Liver (tissue), 8 donors: ENCODE measurements at regions not wholly inside any gene's neighbourhood (a gene's known extent, or its start where the extent isn't known, plus 50 kb on each side); places are given as distances from the start of the nearest gene placed in this dataset.

Experiments used
- DNase-seq: peaks from one replicate; pipeline ENCODE4 v3.0.0-alpha.2; 2017; ENCODE audit warnings: low spot score
- H3K27ac ChIP-seq, 2 donors: one replicate each; pipeline ENCODE4 v1.7.0; 2013; ENCODE audit warnings: inconsistent platforms in 2 of 2, low read length in 2 of 2, control low read depth in 1 of 2, low read depth in 1 of 2, mild to moderate bottlenecking in 1 of 2
- H3K27me3 ChIP-seq, 4 donors: one replicate each; pipeline versions ENCODE4 v1.6.1 to v1.7.0; 2013; ENCODE audit warnings: low read length in 3 of 4, inconsistent platforms in 1 of 4, mild to moderate bottlenecking in 1 of 4, moderate library complexity in 1 of 4; ENCODE audit not compliant: control insufficient read depth in 4 of 4, insufficient read depth in 4 of 4
- H3K36me3 ChIP-seq, 4 donors: one replicate each; pipeline versions ENCODE4 v1.6.1 to v1.7.0; 2013; ENCODE audit warnings: low read length in 3 of 4, mild to moderate bottlenecking in 3 of 4, low read depth in 1 of 4, moderate library complexity in 1 of 4; ENCODE audit not compliant: control insufficient read depth in 4 of 4, insufficient read depth in 3 of 4
- H3K4me1 ChIP-seq, 4 donors: one replicate each; pipeline versions ENCODE4 v1.6.1 to v1.7.0; 2013; ENCODE audit warnings: low read length in 3 of 4, mild to moderate bottlenecking in 3 of 4, moderate library complexity in 1 of 4; ENCODE audit not compliant: control insufficient read depth in 4 of 4, insufficient read depth in 4 of 4
- H3K4me3 ChIP-seq, 3 donors: one replicate each; pipeline versions ENCODE4 v1.6.1 to v1.7.0; 2013; ENCODE audit warnings: low read length in 3 of 3, control low read depth in 1 of 3, low read depth in 1 of 3, mild to moderate bottlenecking in 1 of 3
- H3K9ac ChIP-seq, 2 donors: one replicate each; pipeline ENCODE4 v1.7.0; 2013; ENCODE audit warnings: low read length in 2 of 2, mild to moderate bottlenecking in 2 of 2, moderate library complexity in 2 of 2, control low read depth in 1 of 2, low read depth in 1 of 2
- H3K9me3 ChIP-seq, 4 donors: one replicate each; pipeline versions ENCODE4 v1.6.1 to v1.7.0; 2013; ENCODE audit warnings: low read length in 3 of 4; ENCODE audit not compliant: control insufficient read depth in 4 of 4
- EGR1 ChIP-seq, 2 donors: IDR thresholded peaks; 2 replicates each; pipeline ENCODE4 v1.6.1; 2016 to 2018; ENCODE audit warnings: antibody characterized with exemption in 2 of 2, low read depth in 2 of 2
- FOXA1 ChIP-seq: IDR thresholded peaks from 2 replicates; pipeline ENCODE4 v1.6.1; 2016; ENCODE audit warnings: antibody characterized with exemption
- FOXA2 ChIP-seq: IDR thresholded peaks from 2 replicates; pipeline ENCODE4 v1.6.1; 2016; ENCODE audit warnings: antibody characterized with exemption
- GABPA ChIP-seq, 2 donors: IDR thresholded peaks in 1 of 2; conservative IDR thresholded peaks in 1 of 2; 2 replicates each; pipeline ENCODE4 v1.6.1; 2016; ENCODE audit warnings: antibody characterized with exemption in 2 of 2, mild to moderate bottlenecking in 1 of 2, moderate library complexity in 1 of 2
- HNF4A ChIP-seq, 2 donors: conservative IDR thresholded peaks; 2 replicates each; pipeline ENCODE4 v1.6.1; 2016; ENCODE audit warnings: antibody characterized with exemption in 2 of 2, mild to moderate bottlenecking in 2 of 2
- HNF4G ChIP-seq: IDR thresholded peaks from 2 replicates; pipeline ENCODE4 v1.6.1; 2016; ENCODE audit warnings: antibody characterized with exemption
- JUND ChIP-seq, 2 donors: IDR thresholded peaks; 2 replicates each; pipeline ENCODE4 v1.6.1; 2016; ENCODE audit warnings: antibody characterized with exemption in 2 of 2
- NR2F2 ChIP-seq: IDR thresholded peaks from 2 replicates; pipeline ENCODE4 v1.6.1; 2016; ENCODE audit warnings: antibody characterized with exemption
- RXRA ChIP-seq, 2 donors: IDR thresholded peaks; 2 replicates each; pipeline ENCODE4 v1.6.1; 2017 to 2018; ENCODE audit warnings: antibody characterized with exemption in 2 of 2, mild to moderate bottlenecking in 1 of 2
- SP1 ChIP-seq: IDR thresholded peaks from 2 replicates; pipeline ENCODE4 v1.6.1; 2018; ENCODE audit warnings: antibody characterized with exemption, mild to moderate bottlenecking
- TAF1 ChIP-seq: conservative IDR thresholded peaks from 2 replicates; pipeline ENCODE4 v1.6.1; 2016; ENCODE audit warnings: antibody characterized with exemption, mild to moderate bottlenecking
- YY1 ChIP-seq: IDR thresholded peaks from 2 replicates; pipeline ENCODE4 v1.6.1; 2016; ENCODE audit warnings: antibody characterized with exemption, mild to moderate bottlenecking
- WGBS: extraction: QIAGEN DNeasy Blood & Tissue Kit; methylation state at CpG from one replicate; pipeline ENCODE4 v1.1.7; 2013; 5-methylcytosine and 5-hydroxymethylcytosine counted together
- TF ChIP-seq, protein P1 (sequence below): IDR thresholded peaks from 2 replicates; pipeline ENCODE4 v1.6.1; 2016; ENCODE audit warnings: antibody characterized with exemption
- TF ChIP-seq, protein P2 (sequence below): IDR thresholded peaks from 2 replicates; pipeline ENCODE4 v1.6.1; 2016; ENCODE audit warnings: antibody characterized with exemption, mild to moderate bottlenecking
- TF ChIP-seq, protein P3 (sequence below): IDR thresholded peaks from 2 replicates; pipeline ENCODE4 v1.6.1; 2016; ENCODE audit warnings: antibody characterized with exemption
- TF ChIP-seq, protein P4 (sequence below): fragments of 150-350 bp; IDR thresholded peaks from 2 replicates; pipeline ENCODE4 v1.5.1; 2017; ENCODE audit warnings: improper control_type of control experiment, low read depth, low read length; ENCODE audit not compliant: missing input control
- TF ChIP-seq, protein P5 (sequence below): IDR thresholded peaks from 2 replicates; pipeline ENCODE4 v1.6.1; 2016; ENCODE audit warnings: antibody characterized with exemption
- donor health status: healthy.
- donor health status: healthy.
- donor health status: healthy.
- donor health status: healthy.
- donor health status: healthy.

DNA sequence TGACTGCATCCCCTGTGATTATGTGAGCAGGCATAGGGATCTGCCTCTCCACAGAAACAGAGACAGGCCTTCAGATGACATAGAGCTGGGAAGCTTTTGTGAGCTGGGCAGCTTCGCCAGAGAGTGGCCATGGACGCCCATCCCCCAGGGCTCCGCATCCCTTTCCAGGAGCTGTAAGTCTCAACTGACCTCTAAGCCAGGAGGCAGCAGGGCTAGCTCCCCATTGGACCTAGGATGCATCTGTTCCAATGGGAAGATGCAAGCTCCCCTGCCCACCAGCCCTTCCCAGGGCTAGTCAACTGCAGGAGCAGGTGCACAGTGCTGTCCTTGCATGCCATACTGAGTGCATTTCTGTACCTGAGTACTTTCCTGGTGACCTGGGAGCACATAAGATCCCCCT, 663.6 kb downstream of the RNF144B start:
- Histone ChIP-seq H3K9ac (no peak overlapping the region), H3K9me3 (no peaks in the 10 kb centered on the region), H3K36me3 (no peaks in the 10 kb centered on the region), H3K4me3 (no peak overlapping the region), H3K27me3 (no peaks in the 10 kb centered on the region), H3K27ac (no peak overlapping the region), H3K4me1 (no peaks in the 10 kb centered on the region)
- TF ChIP-seq RXRA (IDR thresholded peaks at IDR 0.05): no peak
- WGBS: 82% methylated on average over 3 of the region's 3 CpGs
- DNase-seq: no peak

DNA sequence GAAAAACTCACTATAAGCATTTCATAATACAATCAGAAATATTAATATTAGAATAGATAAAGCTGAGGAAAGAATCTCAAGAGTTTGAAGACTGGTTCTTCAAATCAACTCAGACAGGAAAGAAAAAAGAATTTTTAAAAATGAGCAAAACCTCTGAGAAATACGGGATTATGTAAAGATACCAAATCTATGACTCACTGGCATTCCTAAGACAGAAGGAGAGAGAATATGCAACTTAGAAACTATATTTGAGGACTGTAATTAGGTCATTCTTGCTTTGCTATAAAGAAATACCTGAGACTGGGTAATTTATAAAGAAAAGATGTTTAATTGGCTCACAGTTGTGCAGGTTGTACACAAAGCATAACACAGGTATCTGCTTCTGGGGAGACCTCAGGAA, 665.1 kb downstream of the RNF144B start:
- no peak overlapping the region for H3K27ac ChIP-seq
- WGBS: 55% methylated on average over 1 of the region's 1 CpG
- no peaks in the 10 kb centered on the region for H3K36me3 ChIP-seq
- H3K4me3 ChIP-seq: no peak overlapping the region
- no peaks in the 10 kb centered on the region for H3K27me3 ChIP-seq
- DNase-seq: no peak
- no peak overlapping the region for H3K9ac ChIP-seq
- H3K4me1 ChIP-seq: no peaks in the 10 kb centered on the region
- TF ChIP-seq GABPA (IDR thresholded peaks at IDR 0.05 in 1 of 2, conservative IDR thresholded peaks at IDR 0.05 in 1 of 2) (no peak), NR2F2 (no peak), RXRA (IDR thresholded peaks at IDR 0.05) (no peak), TAF1 (no peak), HNF4G (no peak), JUND (IDR thresholded peaks at IDR 0.05) (no peak), HNF4A (conservative IDR thresholded peaks at IDR 0.05) (no peak), EGR1 (IDR thresholded peaks at IDR 0.05; ENCODE audit: low read depth in 2 of 2) (no peak), FOXA1 (no peak), SP1 (no peak), FOXA2 (no peak), YY1 (no peak)
- TF ChIP-seq, protein P1, sequence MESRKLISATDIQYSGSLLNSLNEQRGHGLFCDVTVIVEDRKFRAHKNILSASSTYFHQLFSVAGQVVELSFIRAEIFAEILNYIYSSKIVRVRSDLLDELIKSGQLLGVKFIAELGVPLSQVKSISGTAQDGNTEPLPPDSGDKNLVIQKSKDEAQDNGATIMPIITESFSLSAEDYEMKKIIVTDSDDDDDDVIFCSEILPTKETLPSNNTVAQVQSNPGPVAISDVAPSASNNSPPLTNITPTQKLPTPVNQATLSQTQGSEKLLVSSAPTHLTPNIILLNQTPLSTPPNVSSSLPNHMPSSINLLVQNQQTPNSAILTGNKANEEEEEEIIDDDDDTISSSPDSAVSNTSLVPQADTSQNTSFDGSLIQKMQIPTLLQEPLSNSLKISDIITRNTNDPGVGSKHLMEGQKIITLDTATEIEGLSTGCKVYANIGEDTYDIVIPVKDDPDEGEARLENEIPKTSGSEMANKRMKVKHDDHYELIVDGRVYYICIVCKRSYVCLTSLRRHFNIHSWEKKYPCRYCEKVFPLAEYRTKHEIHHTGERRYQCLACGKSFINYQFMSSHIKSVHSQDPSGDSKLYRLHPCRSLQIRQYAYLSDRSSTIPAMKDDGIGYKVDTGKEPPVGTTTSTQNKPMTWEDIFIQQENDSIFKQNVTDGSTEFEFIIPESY: no peak
- TF ChIP-seq, protein P2, sequence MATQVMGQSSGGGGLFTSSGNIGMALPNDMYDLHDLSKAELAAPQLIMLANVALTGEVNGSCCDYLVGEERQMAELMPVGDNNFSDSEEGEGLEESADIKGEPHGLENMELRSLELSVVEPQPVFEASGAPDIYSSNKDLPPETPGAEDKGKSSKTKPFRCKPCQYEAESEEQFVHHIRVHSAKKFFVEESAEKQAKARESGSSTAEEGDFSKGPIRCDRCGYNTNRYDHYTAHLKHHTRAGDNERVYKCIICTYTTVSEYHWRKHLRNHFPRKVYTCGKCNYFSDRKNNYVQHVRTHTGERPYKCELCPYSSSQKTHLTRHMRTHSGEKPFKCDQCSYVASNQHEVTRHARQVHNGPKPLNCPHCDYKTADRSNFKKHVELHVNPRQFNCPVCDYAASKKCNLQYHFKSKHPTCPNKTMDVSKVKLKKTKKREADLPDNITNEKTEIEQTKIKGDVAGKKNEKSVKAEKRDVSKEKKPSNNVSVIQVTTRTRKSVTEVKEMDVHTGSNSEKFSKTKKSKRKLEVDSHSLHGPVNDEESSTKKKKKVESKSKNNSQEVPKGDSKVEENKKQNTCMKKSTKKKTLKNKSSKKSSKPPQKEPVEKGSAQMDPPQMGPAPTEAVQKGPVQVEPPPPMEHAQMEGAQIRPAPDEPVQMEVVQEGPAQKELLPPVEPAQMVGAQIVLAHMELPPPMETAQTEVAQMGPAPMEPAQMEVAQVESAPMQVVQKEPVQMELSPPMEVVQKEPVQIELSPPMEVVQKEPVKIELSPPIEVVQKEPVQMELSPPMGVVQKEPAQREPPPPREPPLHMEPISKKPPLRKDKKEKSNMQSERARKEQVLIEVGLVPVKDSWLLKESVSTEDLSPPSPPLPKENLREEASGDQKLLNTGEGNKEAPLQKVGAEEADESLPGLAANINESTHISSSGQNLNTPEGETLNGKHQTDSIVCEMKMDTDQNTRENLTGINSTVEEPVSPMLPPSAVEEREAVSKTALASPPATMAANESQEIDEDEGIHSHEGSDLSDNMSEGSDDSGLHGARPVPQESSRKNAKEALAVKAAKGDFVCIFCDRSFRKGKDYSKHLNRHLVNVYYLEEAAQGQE: no peak
- TF ChIP-seq, protein P3, sequence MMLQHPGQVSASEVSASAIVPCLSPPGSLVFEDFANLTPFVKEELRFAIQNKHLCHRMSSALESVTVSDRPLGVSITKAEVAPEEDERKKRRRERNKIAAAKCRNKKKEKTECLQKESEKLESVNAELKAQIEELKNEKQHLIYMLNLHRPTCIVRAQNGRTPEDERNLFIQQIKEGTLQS: no peak
- no peaks in the 10 kb centered on the region for H3K9me3 ChIP-seq

DNA sequence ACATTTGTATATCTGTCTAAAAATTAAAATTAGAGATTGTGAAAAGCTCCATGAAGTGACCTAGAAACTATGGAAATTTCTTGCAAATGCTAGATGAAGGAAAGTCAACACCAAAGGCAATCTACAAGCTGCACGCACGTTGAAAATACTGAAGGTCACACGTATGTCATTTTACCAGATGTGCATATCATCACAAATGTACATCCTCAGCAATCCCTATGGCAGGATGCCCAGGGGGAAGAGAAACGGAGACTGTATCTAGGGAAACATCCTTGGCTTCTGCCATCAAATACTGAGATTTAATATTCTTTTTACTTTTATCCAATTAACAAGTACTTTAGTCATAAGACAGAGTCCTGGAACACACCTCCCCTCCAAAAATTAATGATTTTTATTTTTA, 672.0 kb downstream of the RNF144B start:
- H3K9me3 ChIP-seq: peaks cover 0 to 2% (median 1%) of the 10 kb centered on the region in 4 donors
- H3K36me3 ChIP-seq: no peaks in the 10 kb centered on the region
- DNase-seq: no peak
- H3K27me3 ChIP-seq: no peaks in the 10 kb centered on the region
- no peak overlapping the region for H3K9ac ChIP-seq
- no peak overlapping the region for H3K27ac ChIP-seq
- no peak overlapping the region for H3K4me3 ChIP-seq
- no peaks in the 10 kb centered on the region for H3K4me1 ChIP-seq
- WGBS: 57% methylated on average over 4 of the region's 4 CpGs
- TF ChIP-seq SP1 (no peak), RXRA (IDR thresholded peaks at IDR 0.05) (no peak), HNF4G (no peak), JUND (IDR thresholded peaks at IDR 0.05) (no peak), FOXA2 (no peak)
- TF ChIP-seq, protein P4, sequence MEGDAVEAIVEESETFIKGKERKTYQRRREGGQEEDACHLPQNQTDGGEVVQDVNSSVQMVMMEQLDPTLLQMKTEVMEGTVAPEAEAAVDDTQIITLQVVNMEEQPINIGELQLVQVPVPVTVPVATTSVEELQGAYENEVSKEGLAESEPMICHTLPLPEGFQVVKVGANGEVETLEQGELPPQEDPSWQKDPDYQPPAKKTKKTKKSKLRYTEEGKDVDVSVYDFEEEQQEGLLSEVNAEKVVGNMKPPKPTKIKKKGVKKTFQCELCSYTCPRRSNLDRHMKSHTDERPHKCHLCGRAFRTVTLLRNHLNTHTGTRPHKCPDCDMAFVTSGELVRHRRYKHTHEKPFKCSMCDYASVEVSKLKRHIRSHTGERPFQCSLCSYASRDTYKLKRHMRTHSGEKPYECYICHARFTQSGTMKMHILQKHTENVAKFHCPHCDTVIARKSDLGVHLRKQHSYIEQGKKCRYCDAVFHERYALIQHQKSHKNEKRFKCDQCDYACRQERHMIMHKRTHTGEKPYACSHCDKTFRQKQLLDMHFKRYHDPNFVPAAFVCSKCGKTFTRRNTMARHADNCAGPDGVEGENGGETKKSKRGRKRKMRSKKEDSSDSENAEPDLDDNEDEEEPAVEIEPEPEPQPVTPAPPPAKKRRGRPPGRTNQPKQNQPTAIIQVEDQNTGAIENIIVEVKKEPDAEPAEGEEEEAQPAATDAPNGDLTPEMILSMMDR: no peak
- TF ChIP-seq, protein P5, sequence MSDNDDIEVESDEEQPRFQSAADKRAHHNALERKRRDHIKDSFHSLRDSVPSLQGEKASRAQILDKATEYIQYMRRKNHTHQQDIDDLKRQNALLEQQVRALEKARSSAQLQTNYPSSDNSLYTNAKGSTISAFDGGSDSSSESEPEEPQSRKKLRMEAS: no peak
- TF ChIP-seq, protein P2: no peak
